GM21381 (cell line): ENCODE measurements at regions not wholly inside any gene's neighbourhood (a gene's known extent, or its start where the extent isn't known, plus 50 kb on each side); places are given as distances from the start of the nearest gene placed in this dataset.
A peak's percentile ranks its signal among the peaks of the same experiment; 100 is the strongest.
"Not testable (repeated sequence)": the region's sequence is repeated elsewhere in the genome, so short reads cannot be mapped to it uniquely, and the experiment has no call there.

Experiments
- ATAC-seq: cut with Tn5 transposase; IDR thresholded peaks from one replicate; pipeline ENCODE4 v1.9.1; 2021; ENCODE audit warnings: mild to moderate bottlenecking, moderate library complexity; ENCODE audit not compliant: unreplicated experiment

DNA sequence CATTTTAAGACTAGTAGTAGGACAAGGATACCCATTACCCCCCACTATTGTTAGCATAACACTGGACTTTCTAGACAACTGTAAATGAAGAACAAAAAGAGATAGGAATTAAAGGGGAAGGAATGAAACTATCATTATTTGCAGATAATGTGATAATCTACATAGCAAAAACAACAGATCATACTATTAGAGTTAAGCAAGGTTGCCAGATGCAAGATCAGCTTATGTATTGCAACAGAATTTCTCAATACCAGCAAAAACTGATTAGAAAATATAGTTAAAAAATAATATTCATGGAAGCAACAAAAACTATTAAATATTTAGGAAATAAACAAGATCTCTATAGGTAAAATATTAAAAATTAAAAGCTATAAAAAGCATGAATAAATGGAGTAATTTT is 194.4 kb upstream of the SPRED2 start:
- no peak for ATAC-seq

DNA sequence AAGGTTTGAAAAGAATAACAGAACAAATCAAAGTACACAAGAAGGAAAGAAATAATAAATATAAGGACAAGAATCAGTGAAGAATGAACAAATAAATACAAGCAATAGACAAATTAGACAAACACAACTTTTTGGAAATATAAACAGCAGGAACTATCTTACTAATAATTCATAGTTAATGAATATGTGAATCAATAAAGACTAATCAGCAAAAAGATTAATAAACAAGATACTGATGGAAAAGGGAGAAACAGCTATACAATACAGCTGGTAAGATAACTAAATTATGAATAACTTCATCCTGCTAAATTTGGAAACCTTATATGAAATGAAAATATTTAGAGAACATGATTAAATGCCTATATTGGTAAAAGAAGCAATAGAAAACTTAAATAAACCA is 193.6 kb upstream of the SPRED2 start:
- no peak for ATAC-seq

GRCh38 chr2:65622951-65623535 is 190.6 kb upstream of the SPRED2 start:
- ATAC-seq = no peak

- ATAC-seq = no peak
These were observed 190.1 kb upstream of the SPRED2 start for GRCh38 chr2:65622499-65622898.

GRCh38 chr2:65620524-65620923 is 188.1 kb upstream of the SPRED2 start:
- ATAC-seq = no peak

DNA sequence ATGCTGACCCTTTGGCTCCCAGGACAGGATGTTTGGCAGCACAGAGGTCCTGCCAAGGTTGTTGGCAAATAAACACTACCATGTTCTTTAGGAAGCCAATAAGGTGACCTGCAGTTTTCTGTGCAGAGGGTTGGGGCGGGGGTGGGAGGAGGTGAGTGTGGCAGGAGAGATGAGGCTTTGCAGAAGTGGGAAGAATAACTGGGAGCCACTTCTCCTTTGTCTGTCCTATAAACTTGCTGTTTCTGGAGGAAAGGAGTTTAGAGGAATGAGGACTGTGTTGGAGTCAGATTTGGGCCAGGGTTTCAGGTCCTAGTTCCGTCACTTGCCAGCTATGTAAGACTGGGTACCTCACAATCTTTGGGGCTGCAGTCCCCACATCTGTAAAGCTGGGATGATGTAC is 187.6 kb upstream of the SPRED2 start:
- no peak for ATAC-seq

DNA sequence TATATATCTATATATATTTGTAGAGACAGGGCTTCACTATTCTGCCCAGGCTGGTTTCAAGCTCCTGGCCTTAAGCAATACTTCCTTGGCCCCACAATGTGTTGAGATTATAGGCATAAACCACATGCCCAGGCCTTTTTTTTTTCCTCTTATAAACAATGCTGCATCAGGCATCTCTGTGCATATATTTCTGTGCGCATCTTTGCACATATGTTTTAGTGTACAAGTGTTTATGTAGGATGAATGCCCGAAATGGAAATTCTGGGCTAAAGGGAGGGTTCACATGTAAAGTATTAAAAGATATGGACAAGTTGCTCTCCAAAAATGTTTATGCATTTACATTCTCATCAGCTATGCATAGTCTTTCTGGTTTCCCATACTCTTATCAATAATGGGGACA is 183.2 kb upstream of the SPRED2 start:
- ATAC-seq = no peak

GRCh38 chr2:65613968-65614555 is 181.7 kb upstream of the SPRED2 start:
- ATAC-seq = no peak

DNA sequence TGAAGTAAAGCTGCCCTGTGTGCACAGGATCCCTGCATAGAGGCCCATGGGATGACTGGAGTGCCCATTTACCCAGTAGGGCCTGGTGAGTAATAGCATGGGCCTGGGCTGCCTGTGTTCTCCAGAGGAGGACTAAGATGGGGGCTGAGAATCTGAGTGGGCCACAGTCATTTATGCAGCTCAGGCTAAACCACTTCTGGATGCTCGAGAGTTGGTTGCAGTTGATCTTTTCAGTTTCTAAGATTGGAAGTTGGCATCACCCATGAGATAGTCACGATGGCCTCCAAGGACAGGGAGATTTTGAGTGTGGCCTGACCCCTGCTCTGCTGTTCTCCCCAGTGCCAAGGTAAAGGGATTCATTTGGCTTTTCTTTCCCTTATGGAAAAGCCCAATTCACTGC is 179.1 kb upstream of the SPRED2 start:
- no peak for ATAC-seq

DNA sequence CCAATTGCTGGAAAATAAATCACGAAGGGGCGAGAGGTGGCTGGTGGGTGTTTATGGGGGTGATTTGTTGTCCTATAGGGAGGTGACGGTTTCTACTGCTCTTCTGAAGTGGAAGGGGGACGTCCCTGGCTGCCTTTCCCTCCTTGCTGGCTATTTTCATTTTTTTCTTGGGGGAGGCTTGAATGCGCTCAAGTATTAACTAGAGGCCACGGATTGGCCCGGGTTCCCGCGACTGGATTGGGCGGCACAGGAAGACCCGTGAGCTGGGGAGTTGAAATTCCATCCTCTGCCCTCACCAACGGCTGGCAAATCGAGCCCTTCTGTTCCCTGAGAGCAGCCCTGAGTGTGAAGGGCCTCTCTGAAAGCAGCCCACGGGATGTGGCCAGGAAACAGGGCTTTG is 176.5 kb upstream of the SPRED2 start:
- ATAC-seq = no peak

DNA sequence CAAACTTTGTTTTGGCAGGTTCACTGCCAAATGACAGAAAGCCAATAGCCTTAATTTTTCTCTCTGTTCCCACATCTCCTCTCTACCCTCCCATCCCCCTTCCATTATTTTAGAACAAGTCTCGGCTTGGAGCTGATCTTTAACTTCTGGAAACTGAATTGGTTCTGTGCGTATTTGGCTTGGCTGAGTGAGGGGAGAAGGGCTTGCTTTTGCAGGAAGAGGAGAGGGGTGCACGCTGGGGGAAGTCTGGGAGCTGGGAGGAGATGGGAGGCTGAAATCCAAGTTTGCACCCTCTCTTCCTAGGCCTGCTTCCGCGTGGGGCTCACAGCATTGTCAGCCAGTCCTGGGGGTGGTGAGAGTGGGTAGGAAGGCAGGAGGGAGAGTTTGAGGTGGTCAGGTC is 176.1 kb upstream of the SPRED2 start:
- no peak for ATAC-seq

DNA sequence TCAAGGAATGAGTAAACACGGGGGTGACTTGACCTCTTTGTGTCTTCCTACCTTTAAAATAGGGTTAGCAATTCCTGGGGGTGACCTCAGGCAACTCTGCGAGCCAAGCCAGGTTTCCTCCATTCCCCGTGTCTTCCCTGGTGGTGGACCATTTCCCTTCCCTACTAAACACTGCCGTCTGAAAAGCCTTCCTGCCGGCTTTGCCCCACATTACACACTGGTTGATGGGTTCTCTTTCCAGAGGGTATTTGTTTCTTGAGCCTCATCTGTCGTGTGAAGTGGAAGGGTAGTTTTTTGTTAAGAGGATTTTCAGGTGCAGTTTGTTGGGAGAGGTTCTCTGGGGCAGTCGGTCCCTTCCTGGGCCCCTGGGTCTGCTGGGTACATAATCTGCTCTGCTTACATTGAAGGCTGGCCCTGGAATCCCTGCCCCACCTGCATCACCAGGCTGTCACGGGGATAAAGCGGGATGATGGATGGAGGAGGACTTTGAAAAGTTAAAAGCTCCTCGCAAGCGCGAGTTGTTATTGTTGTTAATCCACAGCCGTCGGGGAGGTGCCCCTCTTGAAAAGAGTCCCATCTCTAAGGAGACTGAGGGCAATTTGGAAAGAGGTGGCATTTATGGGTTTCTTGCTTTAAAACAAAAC is 175.4 kb upstream of the SPRED2 start:
- ATAC-seq = no peak

DNA sequence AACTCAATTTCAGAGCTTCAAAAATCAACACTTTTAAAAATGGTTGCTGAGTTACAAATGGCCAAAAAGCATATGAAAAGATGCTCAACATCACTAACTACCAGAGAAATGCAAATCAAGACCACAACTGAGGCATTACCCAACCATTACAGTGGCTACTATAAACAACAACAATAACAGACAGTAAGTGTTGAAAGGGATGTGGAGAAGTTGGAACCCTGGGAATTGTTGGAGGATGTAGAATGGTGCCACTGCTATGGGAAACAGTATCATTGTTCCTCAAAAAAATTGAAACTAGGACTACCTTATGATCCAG is 173.3 kb upstream of the SPRED2 start:
- peak; percentile 32 for ATAC-seq

DNA sequence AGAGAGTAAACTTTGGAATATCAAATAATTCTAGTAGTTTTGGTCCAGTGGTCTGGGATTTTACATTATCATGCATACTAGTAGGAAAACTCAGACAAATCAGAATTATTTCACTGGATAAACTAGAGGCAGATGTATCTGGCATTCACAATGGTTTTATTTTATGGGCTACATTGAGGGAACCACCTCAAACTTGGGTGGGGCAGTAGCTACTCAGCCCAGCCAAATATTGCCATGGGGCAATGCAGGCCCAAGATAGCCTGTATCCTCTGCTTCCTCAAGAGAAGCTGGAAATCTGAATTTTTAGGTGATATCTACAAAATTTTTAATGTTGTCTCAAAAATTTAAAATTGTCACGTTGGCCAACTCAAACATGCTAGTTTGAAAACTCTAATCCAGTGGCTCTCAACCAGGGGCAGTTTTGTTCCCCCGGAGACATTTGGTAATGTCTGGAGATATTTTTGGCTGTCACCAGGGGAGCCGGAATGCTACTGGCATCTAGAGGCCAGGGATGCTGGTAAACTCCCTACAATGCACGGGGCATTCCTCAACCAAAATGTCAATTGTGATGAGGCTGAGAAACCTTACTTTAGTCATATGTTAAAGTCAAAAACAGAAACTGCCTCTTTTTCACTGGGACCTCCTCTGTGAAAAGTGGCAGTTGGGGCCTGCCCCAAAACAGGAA is 172.8 kb upstream of the SPRED2 start:
- ATAC-seq = peak; percentile 31

- no peak for ATAC-seq
These were observed 171.8 kb upstream of the SPRED2 start for GRCh38 chr2:65604246-65604645.

GRCh38 chr2:65602603-65603235 is 170.3 kb upstream of the SPRED2 start:
- ATAC-seq = no peak

DNA sequence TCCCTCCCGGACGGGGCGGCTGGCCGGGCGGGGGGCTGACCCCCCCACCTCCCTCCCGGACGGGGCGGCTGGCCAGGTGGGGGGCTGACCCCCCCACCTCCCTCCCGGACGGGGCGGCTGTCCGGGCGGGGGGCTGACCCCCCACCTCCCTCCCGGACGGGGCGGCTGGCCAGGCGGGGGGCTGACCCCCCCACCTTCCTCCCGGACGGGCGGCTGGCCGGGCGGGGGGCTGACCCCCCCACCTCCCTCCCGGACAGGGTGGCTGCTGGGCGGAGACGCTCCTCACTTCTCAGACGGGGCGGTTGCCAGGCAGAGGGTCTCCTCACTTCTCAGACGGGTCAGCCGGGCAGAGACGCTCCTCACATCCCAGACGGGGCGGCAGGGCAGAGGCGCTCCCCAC is 168.5 kb upstream of the SPRED2 start:
- ATAC-seq = not testable (repeated sequence)

GRCh38 chr2:65600351-65600750 is 168.0 kb upstream of the SPRED2 start:
- ATAC-seq = not testable (repeated sequence)

DNA sequence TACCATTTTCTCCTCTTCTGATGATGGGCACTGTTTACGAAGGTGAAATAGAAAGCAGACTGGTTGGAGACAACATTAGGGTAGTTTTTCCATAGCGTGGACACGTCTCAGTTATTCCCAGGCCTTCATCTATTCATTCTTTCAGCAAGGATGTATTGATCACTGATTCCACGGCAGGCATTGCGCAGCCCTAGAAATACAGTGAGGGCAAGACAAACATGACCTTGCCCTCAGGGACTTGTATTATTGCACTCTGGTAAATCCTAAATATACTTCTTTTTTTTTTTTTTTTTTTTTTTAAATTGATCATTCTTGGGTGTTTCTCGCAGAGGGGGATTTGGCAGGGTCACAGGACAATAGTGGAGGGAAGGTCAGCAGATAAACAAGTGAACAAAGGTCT is 167.3 kb upstream of the SPRED2 start:
- ATAC-seq = no peak

DNA sequence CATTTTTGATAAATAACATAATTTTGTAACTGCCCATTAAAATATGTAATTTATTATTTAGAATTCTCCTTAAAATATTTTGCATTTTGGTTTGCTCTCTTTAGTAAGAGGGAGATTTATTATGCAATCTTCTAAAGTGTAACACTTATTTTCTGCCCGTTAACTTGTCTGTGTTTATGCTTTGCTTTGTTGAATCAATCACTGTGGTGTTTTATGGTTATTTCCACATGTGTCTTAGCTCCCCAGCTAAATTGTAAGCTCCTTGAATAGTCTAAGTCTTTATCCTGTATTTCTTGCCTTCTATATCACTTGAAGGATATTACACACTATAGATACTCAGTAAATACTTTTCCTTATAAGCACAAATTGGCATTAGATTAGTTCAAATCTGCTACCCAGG is 166.6 kb upstream of the SPRED2 start:
- no peak for ATAC-seq

DNA sequence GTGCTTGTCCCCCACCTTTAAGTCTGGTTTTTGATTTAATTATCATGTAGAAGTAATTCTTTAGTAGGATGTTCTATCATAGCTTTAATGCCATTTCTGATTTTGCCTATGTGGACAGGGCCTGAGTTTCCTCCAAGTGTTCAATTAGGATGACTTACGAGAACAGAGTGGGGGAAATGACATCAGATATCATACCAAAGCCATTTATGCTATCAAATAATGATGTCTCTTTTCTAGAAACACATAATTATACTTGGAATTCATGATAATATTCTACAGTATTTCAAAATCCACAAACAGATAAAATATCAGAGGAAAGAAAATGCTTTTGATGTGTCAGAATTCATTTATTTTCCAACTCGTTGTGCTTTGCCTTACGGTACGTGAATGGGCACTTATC is 165.9 kb upstream of the SPRED2 start:
- no peak for ATAC-seq

DNA sequence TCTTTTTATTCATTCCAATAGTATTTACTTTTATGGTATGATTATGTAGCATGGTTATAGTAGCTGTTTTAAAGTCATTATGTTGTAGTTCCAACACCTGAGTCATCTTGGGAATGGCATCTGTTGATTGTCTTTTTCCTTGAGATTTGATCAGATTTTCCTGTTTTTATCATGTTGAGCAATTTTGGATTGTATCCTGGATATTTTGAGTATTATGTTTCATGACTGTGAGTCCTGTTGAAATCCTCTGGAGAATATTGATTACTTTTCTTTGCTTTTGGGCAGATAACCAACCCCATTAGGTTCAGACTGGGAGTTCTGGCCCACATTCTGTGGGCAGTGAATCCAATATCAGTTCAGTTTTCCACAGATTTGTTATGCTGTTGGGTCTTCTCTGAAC is 163.2 kb upstream of the SPRED2 start:
- no peak for ATAC-seq
